Mesenchymal stem cell (in vitro differentiated cells and primary cell): ENCODE measurements at regions not wholly inside any gene's neighbourhood (a gene's known extent, or its start where the extent isn't known, plus 50 kb on each side); places are given as distances from the start of the nearest gene placed in this dataset.

Experiments
- DNase-seq: peaks from one replicate; pipeline ENCODE4 v3.0.0-alpha.2; 2013
- H2AFZ ChIP-seq: one replicate; pipeline ENCODE4 v1.6.1; 2013; ENCODE audit warnings: low read depth, mild to moderate bottlenecking, control low read depth, inconsistent platforms, low read length, moderate library complexity
- H2AK5ac ChIP-seq: 2 replicates; pipeline ENCODE4 v1.6.1; 2013; ENCODE audit warnings: low read length, moderate library complexity, mild to moderate bottlenecking, inconsistent platforms; ENCODE audit not compliant: severe bottlenecking
- H2BK120ac ChIP-seq: one replicate; pipeline ENCODE4 v1.6.1; 2013; ENCODE audit warnings: low read depth, mild to moderate bottlenecking, inconsistent platforms, low read length, moderate library complexity
- H2BK12ac ChIP-seq, 2 experiments: one replicate each; pipeline ENCODE4 v1.6.1; 2013; ENCODE audit warnings: inconsistent platforms in 2 of 2, low read length in 2 of 2, mild to moderate bottlenecking in 2 of 2, moderate library complexity in 2 of 2, control low read depth in 1 of 2
- H2BK15ac ChIP-seq: one replicate; pipeline ENCODE4 v1.6.1; 2013; ENCODE audit warnings: mild to moderate bottlenecking, low read depth, inconsistent platforms; ENCODE audit not compliant: poor library complexity, severe bottlenecking
- H2BK5ac ChIP-seq: 2 replicates; pipeline ENCODE4 v1.6.1; 2013; ENCODE audit warnings: low read depth, mild to moderate bottlenecking, low read length, control low read depth, inconsistent platforms; ENCODE audit not compliant: poor library complexity, severe bottlenecking
- H3K14ac ChIP-seq, 2 experiments: one replicate each; pipeline ENCODE4 v1.6.1; 2013; ENCODE audit warnings: inconsistent platforms in 2 of 2, low read length in 2 of 2, control low read depth in 1 of 2, mild to moderate bottlenecking in 1 of 2, moderate library complexity in 1 of 2
- H3K18ac ChIP-seq, 2 experiments: one replicate each; pipeline ENCODE4 v1.6.1; 2013; ENCODE audit warnings: inconsistent platforms in 2 of 2, low read length in 2 of 2, control low read depth in 1 of 2, low read depth in 1 of 2, mild to moderate bottlenecking in 1 of 2
- H3K23ac ChIP-seq, 2 experiments: one replicate each; pipeline ENCODE4 v1.6.1; 2013; ENCODE audit warnings: inconsistent platforms in 2 of 2, low read length in 2 of 2, mild to moderate bottlenecking in 2 of 2, moderate library complexity in 2 of 2, control low read depth in 1 of 2
- H3K27ac ChIP-seq: 2 replicates; pipeline ENCODE4 v1.5.1; 2013; ENCODE audit warnings: mild to moderate bottlenecking, moderate library complexity, low read length, control low read depth, inconsistent platforms; ENCODE audit not compliant: poor library complexity, severe bottlenecking
- H3K27me3 ChIP-seq, 2 experiments: 2 replicates each; pipeline versions ENCODE4 v1.6.1 to v1.7.0; 2013; ENCODE audit warnings: low read length in 2 of 2, mild to moderate bottlenecking in 2 of 2, moderate library complexity in 2 of 2, control low read depth in 1 of 2, inconsistent platforms in 1 of 2; ENCODE audit not compliant: control insufficient read depth in 1 of 2, insufficient read depth in 1 of 2
- H3K36me3 ChIP-seq, 2 experiments: 2 replicates each; pipeline versions ENCODE4 v1.6.1 to v1.7.0; 2013; ENCODE audit warnings: low read length in 2 of 2, control low read depth in 1 of 2, inconsistent platforms in 1 of 2, low read depth in 1 of 2, mild to moderate bottlenecking in 1 of 2; ENCODE audit not compliant: insufficient read depth in 2 of 2, control insufficient read depth in 1 of 2
- H3K4ac ChIP-seq, 2 experiments: one replicate each; pipeline ENCODE4 v1.6.1; 2013; ENCODE audit warnings: inconsistent platforms in 2 of 2, low read length in 2 of 2, mild to moderate bottlenecking in 2 of 2, moderate library complexity in 2 of 2, control low read depth in 1 of 2, low read depth in 1 of 2
- H3K4me1 ChIP-seq: 2 replicates; pipeline ENCODE4 v1.6.1; 2013; ENCODE audit warnings: low read depth, low read length, control low read depth; ENCODE audit not compliant: control insufficient read depth, insufficient read depth
- H3K4me2 ChIP-seq: 2 replicates; pipeline ENCODE4 v1.6.1; 2013; ENCODE audit warnings: low read length, mild to moderate bottlenecking, inconsistent platforms; ENCODE audit not compliant: poor library complexity, severe bottlenecking
- H3K4me3 ChIP-seq, 2 experiments: 2 replicates each; pipeline versions ENCODE4 v1.5.1 to v1.7.0; 2013; ENCODE audit warnings: low read length in 2 of 2, mild to moderate bottlenecking in 2 of 2, control low read depth in 1 of 2, low read depth in 1 of 2; ENCODE audit not compliant: insufficient read depth in 1 of 2
- H3K79me1 ChIP-seq: replicated peaks from 2 replicates; pipeline ENCODE4 v1.6.1; 2013; ENCODE audit warnings: mild to moderate bottlenecking, control low read depth, low read length, inconsistent platforms; ENCODE audit not compliant: poor library complexity, severe bottlenecking
- H3K9ac ChIP-seq: 2 replicates; pipeline ENCODE4 v1.7.0; 2013; ENCODE audit warnings: mild to moderate bottlenecking, low read length, moderate library complexity
- H3K9me3 ChIP-seq: 2 replicates; pipeline ENCODE4 v1.7.0; 2013; ENCODE audit warnings: mild to moderate bottlenecking, low read length; ENCODE audit not compliant: control insufficient read depth
- H4K8ac ChIP-seq: one replicate; pipeline ENCODE4 v1.6.1; 2013; ENCODE audit warnings: inconsistent platforms, mild to moderate bottlenecking, low read length, moderate library complexity
- H4K91ac ChIP-seq: one replicate; pipeline ENCODE4 v1.6.1; 2013; ENCODE audit warnings: mild to moderate bottlenecking, low read length, inconsistent platforms
- whole genome bisulfite sequencing: methylation state at CpG from one replicate; pipeline ENCODE4 v1.1.7; 2013; ENCODE audit warnings: mixed read lengths; 5-methylcytosine and 5-hydroxymethylcytosine counted together

DNA sequence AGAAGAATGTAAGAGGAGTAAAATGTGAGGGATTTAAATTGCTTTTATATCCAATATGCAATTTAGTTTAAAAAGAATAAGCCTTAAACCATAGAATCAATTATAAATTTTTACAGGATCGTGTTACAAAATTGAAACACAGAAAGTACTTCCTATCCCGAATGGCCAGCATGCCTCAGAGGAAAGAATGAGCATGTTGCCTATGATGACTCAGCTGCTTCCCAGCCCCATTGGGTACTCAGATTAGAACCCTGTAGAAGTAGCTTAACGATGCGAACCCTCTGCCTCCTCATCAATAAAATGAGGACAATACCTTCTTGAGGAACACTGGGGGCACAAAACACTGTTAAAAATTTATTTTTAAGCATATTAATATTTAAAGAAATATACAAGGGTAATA, 113.4 kb upstream of the CDK1 start:
- Histone ChIP-seq H3K18ac (peak overlapping the region in 1 of 2 experiments; percentile 18), H2BK15ac (no peak overlapping the region), H3K4ac (no peak overlapping the region), H3K14ac (no peak overlapping the region), H3K27me3 (no peaks in the 10 kb centered on the region), H3K27ac (no peak overlapping the region), H2AFZ (no peak overlapping the region), H3K79me1 (peaks cover 1% of the 10 kb centered on the region), H3K4me1 (peaks cover 6% of the 10 kb centered on the region), H2BK5ac (no peak overlapping the region), H3K9me3 (no peaks in the 10 kb centered on the region), H2BK12ac (no peak overlapping the region), H4K8ac (no peak overlapping the region), H3K36me3 (no peaks in the 10 kb centered on the region), H3K4me3 (no peak overlapping the region), H3K4me2 (no peak overlapping the region), H3K9ac (no peak overlapping the region), H2BK120ac (no peak overlapping the region), H2AK5ac (no peak overlapping the region), H4K91ac (no peak overlapping the region), H3K23ac (no peak overlapping the region)
- WGBS: 65% methylated on average over 4 of the region's 4 CpGs
- DNase-seq: no peak

DNA sequence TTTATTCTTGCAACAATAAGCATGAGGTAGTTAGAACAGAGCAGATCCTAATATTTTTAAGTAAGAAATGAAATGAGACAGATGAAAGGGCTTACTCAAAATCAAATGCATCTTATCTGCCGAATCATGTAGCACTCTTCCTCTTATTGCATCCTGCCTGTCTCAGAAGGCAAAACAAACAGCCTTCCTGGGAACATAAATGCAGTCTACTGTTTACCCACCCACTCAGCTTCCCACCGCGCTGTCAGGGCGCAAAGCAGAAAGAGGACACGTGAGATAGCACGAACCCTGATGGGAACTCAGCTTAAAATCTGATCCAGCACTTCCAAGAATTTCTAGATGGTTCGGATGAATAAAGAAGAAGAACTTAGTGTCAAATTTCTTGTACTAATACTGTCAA, 114.4 kb upstream of the CDK1 start:
- Histone ChIP-seq H4K8ac (no peak overlapping the region), H4K91ac (no peak overlapping the region), H3K23ac (no peak overlapping the region), H3K18ac (peak overlapping the region; percentile 62 to 78), H3K27me3 (no peaks in the 10 kb centered on the region), H3K9me3 (peaks cover 1% of the 10 kb centered on the region), H2AK5ac (no peak overlapping the region), H2BK120ac (no peak overlapping the region), H3K4me3 (no peak overlapping the region), H3K14ac (no peak overlapping the region), H3K27ac (peak overlapping the region; percentile 26), H2BK5ac (no peak overlapping the region), H2BK15ac (no peak overlapping the region), H3K79me1 (peaks cover 1% of the 10 kb centered on the region), H2AFZ (no peak overlapping the region), H3K9ac (no peak overlapping the region), H3K4me2 (peak overlapping the region; percentile 58), H2BK12ac (peak overlapping the region in 1 of 2 experiments; percentile 86), H3K36me3 (no peaks in the 10 kb centered on the region), H3K4ac (no peak overlapping the region), H3K4me1 (peaks cover 5% of the 10 kb centered on the region)
- 72% methylated on average over 7 of the region's 7 CpGs for WGBS
- DNase-seq: no peak

DNA sequence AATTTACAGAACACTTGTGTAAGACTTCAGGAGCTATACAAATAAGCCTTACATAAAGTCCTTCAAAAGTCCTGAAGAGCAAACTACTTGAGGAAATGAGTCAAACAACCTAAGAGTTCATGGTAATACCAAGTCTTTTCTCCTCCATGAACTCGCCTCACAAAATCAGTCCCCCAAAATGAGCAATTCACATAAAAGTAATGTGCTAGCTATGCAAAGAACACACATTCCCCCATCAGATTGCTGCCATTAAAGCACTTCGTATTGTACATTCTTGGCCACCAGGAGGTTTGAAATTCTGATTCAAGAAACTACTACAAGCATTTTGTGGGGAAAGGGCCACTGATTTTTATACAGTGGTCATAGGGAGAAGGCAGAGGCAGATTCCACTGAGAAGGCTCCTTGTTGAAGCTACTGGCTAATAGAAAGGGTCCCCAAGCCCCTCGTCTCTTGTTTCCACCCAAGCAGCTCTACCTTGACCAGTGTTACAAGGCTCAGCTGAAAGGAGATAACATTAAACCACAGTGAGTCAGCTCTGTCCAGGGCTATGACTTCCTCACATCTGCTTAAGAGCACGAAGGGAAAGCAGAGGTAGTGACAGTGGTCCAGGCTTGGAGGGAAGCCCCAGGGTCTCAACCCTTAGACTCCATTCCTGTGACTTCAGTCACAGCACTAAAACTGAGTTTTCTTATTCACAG, 115.2 kb upstream of the CDK1 start:
- Histone ChIP-seq H3K9ac (no peak overlapping the region), H2BK120ac (no peak overlapping the region), H3K36me3 (no peaks in the 10 kb centered on the region), H4K91ac (no peak overlapping the region), H2AK5ac (no peak overlapping the region), H3K27me3 (no peaks in the 10 kb centered on the region), H3K4ac (no peak overlapping the region), H2BK5ac (no peak overlapping the region), H3K27ac (peak overlapping the region; percentile 46), H2BK15ac (no peak overlapping the region), H3K9me3 (peaks cover 6% of the 10 kb centered on the region), H3K4me2 (no peak overlapping the region), H3K23ac (no peak overlapping the region), H3K4me3 (no peak overlapping the region), H4K8ac (no peak overlapping the region), H2BK12ac (peak overlapping the region; percentile 4 to 42), H2AFZ (no peak overlapping the region), H3K79me1 (peaks cover 1% of the 10 kb centered on the region), H3K18ac (peak overlapping the region in 1 of 2 experiments; percentile 70), H3K14ac (no peak overlapping the region), H3K4me1 (peaks cover 5% of the 10 kb centered on the region)
- peak; percentile 67 for DNase-seq
- WGBS: 21% methylated on average over 3 of the region's 4 CpGs

DNA sequence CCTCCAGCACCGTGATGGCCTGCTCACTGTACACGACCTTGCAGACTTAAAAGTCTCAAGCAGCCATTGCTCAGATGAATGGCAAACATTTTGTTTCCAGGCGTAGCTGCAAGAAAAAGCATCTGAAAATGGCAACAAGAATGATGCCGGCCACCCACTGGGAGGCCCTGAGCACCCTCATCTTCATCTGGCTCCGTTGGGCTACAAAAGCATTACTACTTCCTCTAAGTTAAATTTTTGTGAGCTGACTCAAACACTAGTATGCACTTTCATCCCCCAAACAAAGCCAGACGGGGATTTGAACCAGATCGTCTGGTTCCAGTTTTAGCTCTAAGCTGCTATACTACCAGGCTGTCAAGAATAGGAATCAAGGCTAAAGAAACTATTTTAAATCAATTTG, 116.6 kb upstream of the CDK1 start:
- H3K27me3 ChIP-seq: no peaks in the 10 kb centered on the region
- no peak overlapping the region for H3K4me2 ChIP-seq

More for the DNA sequence above, 116.6 kb upstream of the CDK1 start:
- Histone ChIP-seq H3K36me3 (no peaks in the 10 kb centered on the region), H3K18ac (peak overlapping the region in 1 of 2 experiments; percentile 41), H3K14ac (no peak overlapping the region), H3K79me1 (peaks cover 1% of the 10 kb centered on the region), H2AK5ac (no peak overlapping the region), H3K4me1 (peaks cover 5% of the 10 kb centered on the region), H2BK5ac (peak overlapping the region; percentile 25), H3K27ac (peak overlapping the region; percentile 63), H3K9me3 (peaks cover 6% of the 10 kb centered on the region), H3K23ac (no peak overlapping the region), H3K4ac (no peak overlapping the region), H2AFZ (no peak overlapping the region), H4K91ac (peak overlapping the region; percentile 23), H2BK12ac (no peak overlapping the region), H2BK15ac (no peak overlapping the region), H2BK120ac (no peak overlapping the region), H4K8ac (peak overlapping the region; percentile 81), H3K9ac (no peak overlapping the region), H3K4me3 (no peak overlapping the region)
- DNase-seq: peak; percentile 64
- 18% methylated on average over 6 of the region's 7 CpGs for WGBS
